ACC112 (cell line): ENCODE measurements at regions not wholly inside any gene's neighbourhood (a gene's known extent, or its start where the extent isn't known, plus 50 kb on each side); places are given as distances from the start of the nearest gene placed in this dataset.
"Not testable (repeated sequence)": the region's sequence is repeated elsewhere in the genome, so short reads cannot be mapped to it uniquely, and the experiment has no call there.

Source experiments
- H2AFZ ChIP-seq: fragments of 200-600 bp; sonication (generic); one replicate; pipeline ENCODE4 v1.6.0; 2017; ENCODE audit warnings: antibody characterized with exemption, low read length; ENCODE audit not compliant: unreplicated experiment
- H3K27ac ChIP-seq: fragments of 200-600 bp; sonication (generic); 2 replicates; pipeline ENCODE4 v1.5.1; 2014; ENCODE audit warnings: low read depth, mild to moderate bottlenecking, antibody characterized with exemption, low read length, moderate library complexity
- H3K27me3 ChIP-seq: fragments of 200-600 bp; sonication (generic); 2 replicates; pipeline ENCODE4 v1.6.1; 2014; ENCODE audit warnings: mild to moderate bottlenecking, antibody characterized with exemption, low read length, moderate library complexity, mixed read lengths; ENCODE audit not compliant: insufficient read depth
- H3K36me3 ChIP-seq: fragments of 200-600 bp; sonication (generic); 2 replicates; pipeline ENCODE4 v1.6.1; 2016; ENCODE audit warnings: mild to moderate bottlenecking, antibody characterized with exemption, low read length, moderate library complexity, mixed read lengths; ENCODE audit not compliant: insufficient read depth
- H3K4me1 ChIP-seq: fragments of 200-600 bp; sonication (generic); one replicate; pipeline ENCODE4 v1.6.1; 2016; ENCODE audit warnings: low read length, mixed read lengths; ENCODE audit not compliant: insufficient read depth, unreplicated experiment, control insufficient read depth
- H3K4me3 ChIP-seq: fragments of 200-600 bp; sonication (generic); 2 replicates; pipeline ENCODE4 v1.5.1; 2014; ENCODE audit warnings: mild to moderate bottlenecking, low read depth, low read length
- H3K79me2 ChIP-seq: fragments of 200-600 bp; sonication (generic); one replicate; pipeline ENCODE4 v1.6.0; 2016; ENCODE audit warnings: low read length; ENCODE audit not compliant: control insufficient read depth, unreplicated experiment, insufficient read depth

GRCh38 chr13:90734497-90734896 is 613.0 kb upstream of the MIR17HG start:
- H3K36me3 ChIP-seq, H2AFZ ChIP-seq, H3K79me2 ChIP-seq, H3K27ac ChIP-seq, H3K4me1 ChIP-seq, H3K4me3 ChIP-seq, H3K27me3 ChIP-seq: not testable (repeated sequence)

- no peaks in the 10 kb centered on the region for H3K36me3 ChIP-seq
- H3K79me2 ChIP-seq, result no peaks in the 10 kb centered on the region
- H3K4me3 ChIP-seq, result no peak overlapping the region
- no peaks in the 10 kb centered on the region for H3K4me1 ChIP-seq
- H3K27ac ChIP-seq, result no peak overlapping the region
- H2AFZ ChIP-seq, result no peak overlapping the region
- H3K27me3 ChIP-seq, result no peaks in the 10 kb centered on the region
Observed at GRCh38 chr13:90738881-90739280, 608.6 kb upstream of the MIR17HG start.

- Histone ChIP-seq H3K27me3 (no peaks in the 10 kb centered on the region), H3K4me1 (no peaks in the 10 kb centered on the region), H3K27ac (no peak overlapping the region), H3K36me3 (no peaks in the 10 kb centered on the region), H3K79me2 (no peaks in the 10 kb centered on the region), H3K4me3 (no peak overlapping the region), H2AFZ (no peak overlapping the region)
Observed at GRCh38 chr13:90740099-90740498, 607.4 kb upstream of the MIR17HG start.

- Histone ChIP-seq H3K27me3 (no peaks in the 10 kb centered on the region), H2AFZ (no peak overlapping the region), H3K36me3 (no peaks in the 10 kb centered on the region), H3K4me3 (no peak overlapping the region), H3K27ac (no peak overlapping the region), H3K79me2 (no peaks in the 10 kb centered on the region), H3K4me1 (no peaks in the 10 kb centered on the region)
Observed at GRCh38 chr13:90742381-90742780, 605.1 kb upstream of the MIR17HG start.

- Histone ChIP-seq H3K27ac (no peak overlapping the region), H2AFZ (no peak overlapping the region), H3K36me3 (no peaks in the 10 kb centered on the region), H3K27me3 (no peaks in the 10 kb centered on the region), H3K4me3 (no peak overlapping the region), H3K4me1 (no peaks in the 10 kb centered on the region), H3K79me2 (no peaks in the 10 kb centered on the region)
Observed at GRCh38 chr13:90746230-90746629, 601.3 kb upstream of the MIR17HG start.

GRCh38 chr13:90750021-90750420 is 597.5 kb upstream of the MIR17HG start:
- H3K36me3 ChIP-seq, result no peaks in the 10 kb centered on the region
- no peaks in the 10 kb centered on the region for H3K4me1 ChIP-seq
- H3K27me3 ChIP-seq, result no peaks in the 10 kb centered on the region
- H2AFZ ChIP-seq, result no peak overlapping the region
- H3K79me2 ChIP-seq, result no peaks in the 10 kb centered on the region
- H3K27ac ChIP-seq, result no peak overlapping the region
- no peak overlapping the region for H3K4me3 ChIP-seq

GRCh38 chr13:90751026-90751425 is 596.5 kb upstream of the MIR17HG start:
- no peaks in the 10 kb centered on the region for H3K4me1 ChIP-seq
- H3K27ac ChIP-seq, result no peak overlapping the region
- H3K4me3 ChIP-seq, result no peak overlapping the region
- no peaks in the 10 kb centered on the region for H3K27me3 ChIP-seq
- H3K36me3 ChIP-seq, result no peaks in the 10 kb centered on the region
- H2AFZ ChIP-seq, result no peak overlapping the region
- no peaks in the 10 kb centered on the region for H3K79me2 ChIP-seq

GRCh38 chr13:90752070-90752469 is 595.4 kb upstream of the MIR17HG start:
- Histone ChIP-seq H3K27me3 (no peaks in the 10 kb centered on the region), H3K27ac (no peak overlapping the region), H3K4me3 (no peak overlapping the region), H3K36me3 (no peaks in the 10 kb centered on the region), H3K79me2 (no peaks in the 10 kb centered on the region), H3K4me1 (no peaks in the 10 kb centered on the region), H2AFZ (no peak overlapping the region)

GRCh38 chr13:90757127-90757680 is 590.3 kb upstream of the MIR17HG start:
- Histone ChIP-seq H3K79me2 (no peaks in the 10 kb centered on the region), H3K4me3 (peak overlapping the region; percentile 73), H2AFZ (peak overlapping the region; percentile 83), H3K4me1 (no peaks in the 10 kb centered on the region), H3K27me3 (no peaks in the 10 kb centered on the region), H3K27ac (no peak overlapping the region), H3K36me3 (no peaks in the 10 kb centered on the region)

- Histone ChIP-seq H3K27ac (no peak overlapping the region), H3K27me3 (no peaks in the 10 kb centered on the region), H3K36me3 (no peaks in the 10 kb centered on the region), H3K79me2 (no peaks in the 10 kb centered on the region), H3K4me1 (no peaks in the 10 kb centered on the region), H2AFZ (no peak overlapping the region), H3K4me3 (no peak overlapping the region)
Observed at GRCh38 chr13:90760639-90761038, 586.8 kb upstream of the MIR17HG start.

- Histone ChIP-seq H3K27me3 (no peaks in the 10 kb centered on the region), H3K36me3 (no peaks in the 10 kb centered on the region), H2AFZ (no peak overlapping the region)
Observed at GRCh38 chr13:90763476-90764150, 583.9 kb upstream of the MIR17HG start.

More at GRCh38 chr13:90763476-90764150, 583.9 kb upstream of the MIR17HG start:
- no peak overlapping the region for H3K4me3 ChIP-seq
- no peak overlapping the region for H3K27ac ChIP-seq
- no peaks in the 10 kb centered on the region for H3K4me1 ChIP-seq
- H3K79me2 ChIP-seq, result no peaks in the 10 kb centered on the region
